NCI-H510A treated with DMSO at 0.1 percent for 48 hours (cell line): ENCODE measurements at regions not wholly inside any gene's neighbourhood (a gene's known extent, or its start where the extent isn't known, plus 50 kb on each side); places are given as distances from the start of the nearest gene placed in this dataset.

Experiments
- DNase-seq: peaks from one replicate; lab custom pipeline; 2025; lab: John Stamatoyannopoulos, UW

DNA sequence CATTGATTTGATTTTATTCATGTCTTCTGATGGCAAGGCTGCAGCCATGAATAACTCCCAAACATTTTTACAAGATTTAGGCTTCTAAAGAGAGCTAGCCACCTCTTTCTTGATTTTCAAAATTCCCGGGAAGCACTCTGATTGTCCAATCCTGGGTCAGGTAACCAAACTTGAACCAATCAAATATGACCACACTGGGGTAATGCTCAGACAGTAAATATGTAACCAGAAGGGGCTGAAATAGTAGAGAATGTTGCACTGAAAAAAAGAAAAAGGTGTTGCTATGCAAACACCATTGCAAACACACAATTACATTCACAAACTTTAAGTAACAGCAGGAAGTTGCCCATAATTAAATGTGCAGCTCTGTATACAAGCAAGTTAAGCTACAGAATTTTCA, 112.9 kb upstream of the IQCM start:
- DNase-seq = no peak

DNA sequence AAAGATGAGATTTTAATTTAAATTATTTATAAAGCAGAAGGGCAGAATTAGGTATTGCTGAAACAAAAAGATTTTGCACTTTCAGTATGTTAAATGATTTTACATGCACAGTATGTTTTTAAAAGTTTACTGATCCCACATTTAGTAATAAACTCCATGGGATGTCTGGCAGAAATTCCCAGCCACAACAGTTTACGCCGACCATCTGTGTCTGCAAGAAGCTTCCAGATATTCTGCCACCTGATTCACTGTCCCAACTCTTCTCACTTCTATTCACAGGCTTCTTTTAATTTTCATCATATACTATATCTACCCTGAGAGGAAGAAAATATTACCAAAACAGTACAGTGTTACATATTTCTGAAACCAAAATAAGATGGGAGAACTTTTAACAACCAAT, 115.8 kb upstream of the IQCM start:
- no peak for DNase-seq

DNA sequence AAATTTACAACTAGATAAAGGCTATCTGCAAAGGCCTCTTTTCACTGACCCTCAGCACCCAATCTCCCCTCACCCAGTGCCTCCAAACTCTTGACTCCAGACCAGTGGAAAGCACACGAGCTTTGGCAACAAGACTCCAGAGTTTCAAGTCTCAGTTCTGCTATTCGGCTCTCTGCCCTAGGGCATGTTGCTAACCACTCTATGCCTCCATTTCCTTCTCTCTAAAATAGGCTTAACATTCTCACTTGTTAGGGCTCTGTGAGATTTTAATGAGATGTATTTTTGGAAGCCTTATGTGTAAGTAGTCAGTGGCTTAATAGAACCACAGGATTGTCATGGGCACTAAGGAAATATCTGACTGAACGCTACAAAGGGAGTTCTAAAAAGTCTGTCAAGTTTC, 116.5 kb upstream of the IQCM start:
- no peak for DNase-seq

DNA sequence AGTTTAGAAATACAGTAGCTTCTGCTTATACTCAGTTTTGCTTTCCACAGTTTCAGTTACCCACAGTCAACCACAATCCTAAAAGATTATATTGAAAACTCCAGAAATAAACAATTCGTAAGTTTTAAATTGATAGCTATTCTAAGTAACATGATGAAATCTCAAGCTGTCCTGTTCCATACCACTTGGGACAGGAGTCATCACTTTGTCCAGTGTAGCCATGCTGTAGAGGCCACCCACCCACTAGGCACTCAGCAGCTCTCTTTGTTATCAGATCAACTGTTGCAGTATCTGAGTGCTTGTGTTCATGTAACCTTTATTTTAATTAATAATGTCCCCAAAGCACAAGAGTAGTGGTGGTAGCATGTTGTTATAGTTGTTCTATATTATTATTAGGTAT, 117.5 kb upstream of the IQCM start:
- no peak for DNase-seq

DNA sequence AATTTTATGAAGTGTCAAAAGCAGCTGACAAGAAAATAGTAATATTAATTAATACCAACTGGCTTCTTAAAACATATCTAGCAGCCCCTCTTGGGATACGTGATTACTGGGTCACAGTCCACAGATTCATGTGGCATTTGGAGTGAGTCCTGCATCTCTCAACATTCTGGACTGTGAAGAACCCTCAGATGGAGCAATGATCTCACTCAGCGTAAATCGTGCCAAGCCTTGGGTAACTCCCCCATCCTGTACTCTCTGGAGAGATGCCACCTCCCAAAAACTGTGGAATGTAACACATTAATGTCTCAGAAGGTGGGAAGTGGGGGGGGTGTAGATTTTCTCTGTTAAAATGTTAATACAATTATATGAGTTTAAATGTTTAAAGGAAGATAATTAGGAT, 118.2 kb upstream of the IQCM start:
- DNase-seq = no peak

DNA sequence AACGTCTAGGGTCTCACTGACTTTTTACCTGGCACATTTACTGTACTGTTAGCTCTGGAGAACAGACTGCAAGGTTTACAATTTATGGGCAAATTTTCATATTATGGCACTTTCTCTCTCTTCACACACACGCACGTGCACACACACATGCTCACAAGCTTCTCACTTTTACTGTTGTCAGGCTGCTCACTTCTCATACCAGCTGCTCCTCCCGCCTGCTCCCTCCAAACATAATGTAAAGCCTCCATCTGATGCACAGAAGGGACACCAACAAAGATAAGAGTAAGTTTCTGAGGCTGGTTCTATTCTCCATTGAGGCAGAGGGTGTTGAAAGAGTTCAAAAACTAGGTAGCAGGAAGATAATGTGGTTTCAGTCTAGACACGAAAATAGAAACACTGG, 128.9 kb upstream of the DCLK2 start:
- no peak for DNase-seq

DNA sequence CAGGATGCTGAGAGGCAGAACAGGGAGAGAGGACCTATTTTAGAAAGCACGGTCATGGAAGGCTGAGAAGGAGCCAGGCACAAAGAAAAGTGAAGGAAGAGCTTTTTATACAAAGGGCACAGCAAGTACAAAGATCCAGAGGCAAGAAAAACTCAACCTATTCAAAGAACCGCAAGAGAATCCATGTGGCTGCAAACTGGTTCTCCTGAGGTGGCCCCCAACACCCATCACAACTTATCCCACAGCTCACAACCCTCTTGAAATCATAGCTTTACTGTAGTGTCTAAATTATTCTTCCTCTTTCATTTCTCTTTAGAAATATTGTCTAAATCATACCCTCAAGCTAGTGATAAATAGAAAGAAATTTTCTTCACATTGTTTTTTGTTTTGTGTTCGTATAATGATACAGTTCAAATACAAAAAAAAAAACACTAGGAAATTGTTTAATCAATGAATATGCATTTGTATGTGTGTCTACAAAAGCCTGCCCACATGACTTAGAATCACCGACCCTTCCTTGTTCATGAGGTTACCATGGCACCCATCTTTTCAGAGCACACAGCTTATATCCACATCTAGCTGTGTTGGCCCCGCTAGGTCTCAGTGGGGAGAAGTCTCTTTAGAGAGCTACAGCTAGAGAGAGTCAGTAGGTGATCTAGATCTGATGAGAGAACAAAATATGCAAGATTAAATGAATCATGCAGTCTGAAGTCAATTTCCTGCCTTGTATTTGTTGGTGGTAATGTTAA, 126.9 kb upstream of the DCLK2 start:
- no peak for DNase-seq

DNA sequence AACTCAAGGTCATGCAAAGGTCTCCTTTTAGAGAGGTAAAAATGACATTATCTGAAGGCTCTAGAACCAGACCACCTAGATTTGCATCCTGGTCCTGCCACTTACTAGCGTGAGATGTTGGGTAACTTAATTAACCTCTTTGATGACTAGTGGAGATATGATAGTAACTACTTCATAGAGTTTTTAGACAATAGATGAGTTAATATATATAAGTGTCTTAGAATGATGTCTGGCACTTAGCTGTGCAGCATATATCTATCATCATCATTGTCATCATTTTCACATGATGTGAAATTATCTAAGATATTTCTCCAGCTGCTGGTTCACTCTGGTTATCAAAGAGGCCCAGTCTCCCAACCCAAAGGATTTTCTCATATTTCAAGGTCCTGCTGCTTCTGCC, 126.1 kb upstream of the DCLK2 start:
- DNase-seq = no peak

DNA sequence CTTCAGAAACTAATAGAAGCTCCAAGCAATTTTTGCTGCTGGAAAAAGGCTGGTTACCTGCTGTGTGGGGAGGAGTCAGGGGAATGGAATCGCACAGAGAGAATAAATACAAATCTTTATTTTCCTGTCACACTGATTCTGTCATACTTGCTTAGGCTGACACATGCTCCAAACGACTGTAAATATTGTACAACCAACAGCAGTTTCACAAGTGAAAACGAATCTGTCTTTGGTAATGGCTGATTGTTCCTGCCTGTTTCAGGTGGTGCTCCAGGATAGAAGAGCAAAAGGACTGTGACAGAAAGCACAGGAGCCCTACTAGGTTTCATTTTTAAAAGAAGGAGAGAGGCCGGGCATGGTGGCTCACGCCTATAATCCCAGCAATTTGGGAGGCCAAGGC, 125.5 kb upstream of the DCLK2 start:
- no peak for DNase-seq

DNA sequence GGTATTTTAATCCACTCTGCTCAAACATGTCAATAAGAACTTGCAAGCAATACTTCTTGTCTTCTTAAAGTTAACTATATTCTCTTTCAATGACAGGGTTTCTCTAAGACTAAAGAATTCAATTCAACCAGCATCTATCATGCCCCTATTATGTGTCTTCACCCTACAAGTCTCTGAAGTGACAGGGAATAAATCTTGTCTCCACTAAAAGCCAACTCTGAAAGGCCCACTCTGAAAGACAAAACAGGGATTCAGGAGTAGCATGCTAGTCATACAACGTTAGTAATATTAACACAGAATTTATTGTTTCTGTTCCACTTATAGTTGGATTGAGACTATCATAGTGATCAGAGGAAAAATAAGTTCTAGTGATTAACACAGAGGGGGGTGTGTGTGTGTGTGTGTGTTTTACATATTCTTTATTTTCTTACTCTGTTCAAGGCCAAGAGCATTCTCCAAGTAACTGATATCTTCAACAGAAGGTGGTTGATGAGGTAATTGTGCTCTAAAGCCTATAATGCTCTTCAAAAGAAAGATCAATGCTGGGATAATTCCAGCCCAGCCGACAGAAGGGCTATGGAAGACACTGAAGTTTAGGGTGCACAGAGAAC, 122.4 kb upstream of the DCLK2 start:
- no peak for DNase-seq

DNA sequence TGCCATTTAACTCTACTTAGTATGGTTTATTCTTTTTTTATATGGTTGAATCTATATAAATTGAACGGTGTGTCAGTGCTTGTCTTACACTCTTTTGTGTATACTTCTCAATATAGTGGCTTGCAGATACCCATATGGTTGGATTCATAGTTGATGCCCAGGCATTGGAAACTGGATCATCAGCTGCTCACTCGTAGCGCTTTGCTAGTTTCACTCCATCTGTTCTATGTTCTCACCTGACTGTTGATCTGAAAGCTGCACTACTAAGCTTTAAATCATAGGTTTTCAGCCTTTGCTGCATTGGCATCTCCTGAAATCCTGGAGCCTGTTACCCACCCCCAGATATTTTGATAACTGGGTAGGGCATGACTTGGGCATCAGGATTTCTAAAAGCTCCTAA, 121.6 kb upstream of the DCLK2 start:
- DNase-seq = no peak

DNA sequence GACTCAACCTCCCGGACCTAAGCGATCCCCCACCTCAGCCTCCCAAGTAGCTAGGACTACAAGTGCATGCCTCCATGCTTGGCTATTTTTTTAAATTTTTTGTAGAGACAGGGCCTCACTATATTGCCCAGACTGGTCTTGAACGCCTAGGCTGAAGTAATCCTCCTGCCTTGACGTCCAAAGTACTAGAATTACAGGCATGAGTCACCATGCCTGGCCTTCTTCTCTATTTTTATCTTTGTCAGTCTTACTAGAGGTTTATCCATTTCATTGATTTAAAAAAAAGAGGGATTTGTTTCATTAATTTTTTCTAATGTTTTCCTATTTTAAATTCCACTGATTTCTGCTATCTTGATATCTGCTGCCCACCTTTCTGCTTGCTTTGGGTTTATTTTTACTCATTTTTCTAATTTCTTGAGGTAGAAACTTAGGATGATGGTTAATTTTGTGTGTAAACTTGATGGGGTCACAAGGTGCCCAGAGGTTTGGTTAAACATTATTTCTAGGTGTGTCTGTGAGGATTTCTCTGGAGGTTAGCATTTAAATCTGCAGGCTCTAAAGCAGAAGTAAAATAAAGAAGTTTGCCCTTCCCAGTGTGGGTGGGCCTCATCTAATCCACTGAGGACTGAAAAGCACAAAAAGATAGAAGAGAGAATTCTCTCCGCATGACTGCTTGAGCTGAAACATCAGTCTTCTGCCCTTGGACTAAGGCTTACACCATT, 116.2 kb upstream of the DCLK2 start:
- no peak for DNase-seq

DNA sequence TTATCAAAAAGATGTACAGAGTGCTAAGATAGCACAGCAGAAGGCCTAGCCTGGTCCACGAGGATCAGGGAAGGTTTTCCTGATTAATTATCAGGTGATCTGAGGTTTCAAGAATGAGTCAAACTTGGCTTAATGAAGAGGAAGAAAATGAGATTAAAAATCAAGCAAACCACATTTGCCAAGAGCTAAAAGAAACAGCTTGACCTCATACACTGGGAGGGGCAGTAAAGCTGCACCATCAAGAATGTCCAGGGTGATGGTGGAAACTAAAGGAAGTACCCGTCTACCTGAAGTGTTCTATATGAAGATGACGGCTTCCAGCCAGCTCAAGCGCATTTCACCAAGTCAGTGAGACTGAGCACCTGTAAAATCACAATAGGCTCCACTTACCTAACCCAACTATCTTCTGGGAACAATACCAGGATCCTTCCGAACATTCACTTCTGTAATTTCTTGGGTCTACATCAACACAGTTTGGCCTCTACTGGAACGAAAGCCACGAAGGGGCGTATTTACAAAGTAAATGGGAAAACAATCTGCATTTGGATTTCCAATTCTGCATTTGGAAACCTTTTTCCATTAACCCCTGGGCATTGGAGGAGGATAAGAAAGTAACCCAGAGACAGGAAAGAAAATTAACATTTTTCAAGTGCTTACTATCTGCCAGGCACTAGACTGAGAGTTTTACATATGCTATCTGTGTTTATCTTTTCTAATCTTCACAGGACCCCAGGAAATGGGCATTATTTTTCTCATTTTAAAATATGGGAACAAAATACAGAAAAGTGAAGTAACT, 114.0 kb upstream of the DCLK2 start:
- DNase-seq = no peak

DNA sequence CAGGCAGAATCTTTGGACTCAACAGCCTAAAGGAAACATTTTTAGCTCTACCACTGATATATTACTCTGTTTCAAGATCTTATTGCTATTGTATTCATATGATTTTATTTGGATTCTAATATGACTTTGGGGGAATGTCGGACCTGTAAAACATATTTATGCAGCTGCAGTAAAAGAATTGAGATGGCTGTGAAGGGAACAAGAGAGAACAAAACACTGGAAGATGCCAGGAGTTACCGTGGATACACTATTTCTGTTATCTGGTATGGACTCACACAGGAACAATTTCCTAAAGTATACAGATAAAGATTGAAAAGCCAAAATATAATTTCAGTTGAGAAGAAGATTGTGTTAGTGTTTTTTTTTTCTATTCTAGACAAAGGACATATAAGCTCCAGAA, 113.0 kb upstream of the DCLK2 start:
- DNase-seq = no peak

DNA sequence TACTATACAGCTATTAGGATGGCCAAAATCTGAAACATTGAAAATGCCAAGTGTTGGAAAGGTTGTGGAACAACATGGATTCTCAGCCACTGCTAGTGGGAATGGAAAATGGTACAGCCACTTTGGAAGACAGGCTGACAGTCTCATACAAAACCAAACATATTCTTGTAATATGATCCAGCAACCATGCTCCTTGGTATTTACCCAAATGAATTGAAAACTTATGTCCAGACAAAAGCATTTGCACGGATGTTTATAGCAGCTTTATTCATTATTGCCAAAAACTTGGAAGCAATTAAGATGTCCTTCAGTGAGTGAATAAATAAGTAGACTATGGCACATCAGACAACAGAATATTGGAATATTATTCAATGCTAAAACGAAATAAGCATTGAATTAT, 105.8 kb upstream of the DCLK2 start:
- no peak for DNase-seq

DNA sequence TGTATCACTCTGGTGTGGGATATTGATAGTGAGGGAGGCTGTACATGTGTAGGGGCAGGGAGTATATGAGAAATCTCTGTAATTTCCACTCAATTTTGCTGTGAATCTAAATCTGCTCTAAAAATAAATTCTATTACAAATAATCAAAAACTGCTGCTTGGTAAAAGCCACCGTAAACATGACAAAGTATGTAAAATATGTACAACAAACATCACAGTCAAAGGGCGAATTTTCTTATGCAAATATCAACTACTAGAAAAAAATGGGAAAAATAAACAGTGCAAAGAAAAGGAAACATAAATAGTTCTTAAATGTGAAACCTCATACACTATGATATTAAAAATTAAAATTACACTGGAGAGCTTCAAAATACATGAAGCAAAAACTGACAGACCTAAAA, 105.1 kb upstream of the DCLK2 start:
- no peak for DNase-seq

DNA sequence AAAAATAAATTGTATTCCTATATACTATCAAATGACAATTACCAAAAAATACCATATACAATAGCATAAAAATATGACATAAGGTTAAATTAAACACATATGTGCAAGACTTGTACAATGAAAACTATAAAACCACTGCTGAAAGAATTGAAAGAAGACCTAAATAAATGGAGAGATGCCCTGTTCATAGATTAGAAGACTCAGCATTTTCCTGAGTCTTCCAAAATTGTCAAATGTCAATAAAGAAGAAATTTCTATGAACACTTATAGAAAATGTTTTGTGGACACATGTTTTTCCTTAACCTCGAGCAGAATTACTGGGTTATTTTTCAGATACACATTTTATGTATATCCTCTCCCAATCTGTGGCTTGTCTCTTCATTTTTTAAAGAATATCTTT, 103.1 kb upstream of the DCLK2 start:
- no peak for DNase-seq

DNA sequence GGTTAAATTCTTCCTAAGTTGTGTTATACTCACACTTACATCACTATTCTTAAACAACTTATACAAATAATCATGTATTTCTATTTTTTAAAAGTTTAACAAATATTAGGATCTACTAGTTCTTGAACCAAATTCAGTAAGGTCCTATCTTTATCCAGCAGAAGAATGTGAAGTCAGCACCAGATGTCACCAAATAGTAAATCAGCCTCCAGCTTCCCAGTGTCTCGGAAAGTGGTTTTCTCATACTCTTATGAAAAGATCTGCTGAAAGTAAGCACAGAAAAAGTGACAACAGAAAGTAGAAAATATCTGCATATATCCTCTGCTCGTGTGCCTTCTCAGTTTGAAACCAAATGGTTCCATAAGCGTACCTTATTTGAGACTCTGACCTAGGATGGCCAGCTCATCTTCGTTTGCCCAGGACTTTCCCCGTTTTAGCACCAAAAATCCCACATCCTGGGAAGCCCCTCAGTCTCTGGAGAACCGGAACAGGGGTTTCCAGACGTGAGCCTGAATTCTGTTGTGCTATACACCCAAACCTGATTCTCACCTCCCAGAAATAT, 98.0 kb upstream of the DCLK2 start:
- DNase-seq = no peak

DNA sequence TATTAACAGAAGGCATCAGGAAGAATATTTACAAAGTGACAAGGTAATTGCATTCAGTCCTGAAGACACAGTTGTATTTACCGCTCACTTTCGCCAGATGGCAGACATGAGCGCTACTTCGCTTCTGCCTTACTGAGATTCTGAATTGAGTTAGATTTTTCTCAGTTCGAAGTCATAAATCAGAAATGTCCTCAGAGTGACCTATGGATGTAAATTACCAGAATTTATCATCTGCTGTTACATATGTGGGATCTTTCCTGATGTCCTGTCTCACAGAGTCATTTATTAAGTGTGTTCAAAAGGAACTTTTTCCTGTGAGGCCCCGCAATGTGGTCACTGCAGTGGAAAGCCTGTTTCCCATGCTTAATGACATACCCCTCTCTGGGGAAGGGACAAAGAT, 97.3 kb upstream of the DCLK2 start:
- DNase-seq = peak; percentile 43

DNA sequence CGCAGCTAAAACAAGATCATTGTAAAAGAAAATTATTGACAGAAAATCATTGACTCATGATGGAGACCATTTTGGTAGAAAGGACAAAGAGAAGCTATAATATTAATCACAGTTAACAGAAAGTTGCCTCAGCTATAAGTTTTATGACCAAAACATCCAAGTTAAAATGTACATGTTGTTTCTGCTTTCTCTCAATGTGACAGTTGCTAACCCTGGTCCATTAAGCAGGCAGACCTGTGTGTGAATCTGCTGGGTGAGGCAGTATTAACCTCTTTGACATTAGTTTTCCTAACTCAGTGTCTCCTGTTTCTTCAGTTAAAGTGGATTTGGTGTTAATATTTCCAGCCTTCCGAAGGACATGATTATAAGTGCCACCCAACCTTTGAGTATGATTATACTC, 94.8 kb upstream of the DCLK2 start:
- no peak for DNase-seq

DNA sequence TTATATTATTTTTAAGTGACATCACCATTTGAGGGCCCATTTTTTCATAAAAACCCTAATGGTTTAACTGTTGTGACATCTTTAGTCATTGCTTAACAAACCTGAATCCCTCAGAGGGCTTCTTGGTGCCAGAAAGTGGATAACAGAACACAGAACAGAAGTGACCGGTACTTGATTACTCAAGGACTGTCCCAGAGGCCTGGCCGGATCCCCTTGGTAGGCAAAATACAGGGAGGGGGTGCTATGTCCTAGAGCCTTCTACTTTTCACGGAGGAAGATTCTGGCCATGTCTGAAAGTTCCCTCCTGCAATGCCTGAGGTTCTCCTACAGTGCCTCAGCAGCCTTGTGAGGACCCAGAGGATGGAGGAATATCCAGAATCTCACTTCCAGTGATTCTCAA, 94.3 kb upstream of the DCLK2 start:
- no peak for DNase-seq

DNA sequence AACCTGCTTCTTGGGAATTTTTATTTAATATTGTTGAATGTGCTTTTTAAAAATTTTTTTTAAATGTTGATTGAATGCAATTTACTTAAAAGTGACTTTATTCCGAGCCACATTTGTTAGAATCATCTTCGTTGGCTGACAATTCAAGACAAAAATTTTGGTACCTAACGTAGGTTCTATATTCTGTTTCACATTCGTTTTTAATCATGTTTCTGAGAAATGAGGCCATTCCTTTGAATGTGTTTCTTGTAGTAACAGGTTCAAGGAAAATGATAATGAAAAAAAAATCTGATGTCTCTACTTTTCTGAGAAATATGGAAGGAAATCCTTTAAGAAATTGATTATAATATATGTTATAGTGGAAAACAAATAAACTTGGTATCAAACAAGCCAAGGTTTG, 92.3 kb upstream of the DCLK2 start:
- no peak for DNase-seq
